Testis (tissue), 2 donors: ENCODE measurements at regions not wholly inside any gene's neighbourhood (a gene's known extent, or its start where the extent isn't known, plus 50 kb on each side); places are given as distances from the start of the nearest gene placed in this dataset.
"Not testable (repeated sequence)": the region's sequence is repeated elsewhere in the genome, so short reads cannot be mapped to it uniquely, and the experiment has no call there.

Experiments
- DNase-seq: peaks from one replicate; pipeline ENCODE4 v3.0.0-alpha.2; 2019
- H3K27ac ChIP-seq, 2 donors: fragments of 200-600 bp; sonication (generic); one replicate each; pipeline ENCODE4 v1.5.1; 2019
- H3K27me3 ChIP-seq: fragments of 200-600 bp; sonication (generic); one replicate; pipeline ENCODE4 v1.5.1; 2019
- H3K36me3 ChIP-seq: fragments of 200-600 bp; sonication (generic); one replicate; pipeline ENCODE4 v1.5.1; 2017; ENCODE audit warnings: low read depth; ENCODE audit errors: missing control alignments
- H3K4me1 ChIP-seq: fragments of 200-600 bp; sonication (generic); one replicate; pipeline ENCODE4 v1.5.1; 2019
- H3K4me3 ChIP-seq, 2 donors: fragments of 200-600 bp; sonication (generic); one replicate each; pipeline ENCODE4 v1.5.1; 2017 to 2019
- H3K9me3 ChIP-seq: fragments of 200-600 bp; sonication (generic); one replicate; pipeline ENCODE4 v1.5.1; 2017
- POLR2A ChIP-seq: fragments of 450-650 bp; IDR thresholded peaks from one replicate; pipeline ENCODE4 v1.6.1; 2017; ENCODE audit warnings: antibody characterized with exemption, mild to moderate bottlenecking, moderate library complexity
- WGBS, 2 donors: methylation state at CpG; one replicate each; pipeline ENCODE4 v1.1.5; 2018; 5-methylcytosine and 5-hydroxymethylcytosine counted together
- intact Hi-C: fragments of 100-400 bp; cut with DNase I; formaldehyde crosslinking; loops from one replicate; pipeline ENCODE4 v1.15.1; 2023; ENCODE audit warnings: low total_unique reads
- TF ChIP-seq, protein P1 (sequence below), 3 experiments: fragments of 450-650 bp in 2 of 3; fragments of 200-600 bp in 1 of 3; sonication (generic) in 1 of 3; IDR thresholded peaks; one replicate each; pipeline ENCODE4 v1.5.1; 2016 to 2019; ENCODE audit warnings: antibody characterized with exemption in 3 of 3, mild to moderate bottlenecking in 2 of 3, moderate library complexity in 1 of 3

GRCh38 chr6:114940181-114940580 lies 597.4 kb upstream of the HS3ST5 start:
- H3K4me3 ChIP-seq = no peak overlapping the region
- intact Hi-C loops = no loop called here
- no peak for DNase-seq
- H3K27ac ChIP-seq = no peak overlapping the region
- no peaks in the 10 kb centered on the region for H3K9me3 ChIP-seq
- TF ChIP-seq, protein P1, sequence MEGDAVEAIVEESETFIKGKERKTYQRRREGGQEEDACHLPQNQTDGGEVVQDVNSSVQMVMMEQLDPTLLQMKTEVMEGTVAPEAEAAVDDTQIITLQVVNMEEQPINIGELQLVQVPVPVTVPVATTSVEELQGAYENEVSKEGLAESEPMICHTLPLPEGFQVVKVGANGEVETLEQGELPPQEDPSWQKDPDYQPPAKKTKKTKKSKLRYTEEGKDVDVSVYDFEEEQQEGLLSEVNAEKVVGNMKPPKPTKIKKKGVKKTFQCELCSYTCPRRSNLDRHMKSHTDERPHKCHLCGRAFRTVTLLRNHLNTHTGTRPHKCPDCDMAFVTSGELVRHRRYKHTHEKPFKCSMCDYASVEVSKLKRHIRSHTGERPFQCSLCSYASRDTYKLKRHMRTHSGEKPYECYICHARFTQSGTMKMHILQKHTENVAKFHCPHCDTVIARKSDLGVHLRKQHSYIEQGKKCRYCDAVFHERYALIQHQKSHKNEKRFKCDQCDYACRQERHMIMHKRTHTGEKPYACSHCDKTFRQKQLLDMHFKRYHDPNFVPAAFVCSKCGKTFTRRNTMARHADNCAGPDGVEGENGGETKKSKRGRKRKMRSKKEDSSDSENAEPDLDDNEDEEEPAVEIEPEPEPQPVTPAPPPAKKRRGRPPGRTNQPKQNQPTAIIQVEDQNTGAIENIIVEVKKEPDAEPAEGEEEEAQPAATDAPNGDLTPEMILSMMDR (IDR thresholded peaks at IDR 0.05) = no peak
- no peak for TF ChIP-seq POLR2A
- H3K36me3 ChIP-seq = no peaks in the 10 kb centered on the region
- no peaks in the 10 kb centered on the region for H3K27me3 ChIP-seq
- H3K4me1 ChIP-seq = no peaks in the 10 kb centered on the region
- WGBS, 2 donors = 85 to 97% methylated on average over 1 of the region's 1 CpG

GRCh38 chr6:114939630-114940029 lies 596.8 kb upstream of the HS3ST5 start:
- Histone ChIP-seq H3K4me3 (no peak overlapping the region), H3K27ac (no peak overlapping the region), H3K27me3 (no peaks in the 10 kb centered on the region), H3K4me1 (no peaks in the 10 kb centered on the region), H3K36me3 (no peaks in the 10 kb centered on the region), H3K9me3 (no peaks in the 10 kb centered on the region)
- DNase-seq = no peak
- 62 to 63% methylated on average over 2 of the region's 2 CpGs for WGBS, 2 donors
- intact Hi-C loops = no loop called here
- no peak for TF ChIP-seq POLR2A
- TF ChIP-seq, protein P1 (IDR thresholded peaks at IDR 0.05) = no peak

DNA sequence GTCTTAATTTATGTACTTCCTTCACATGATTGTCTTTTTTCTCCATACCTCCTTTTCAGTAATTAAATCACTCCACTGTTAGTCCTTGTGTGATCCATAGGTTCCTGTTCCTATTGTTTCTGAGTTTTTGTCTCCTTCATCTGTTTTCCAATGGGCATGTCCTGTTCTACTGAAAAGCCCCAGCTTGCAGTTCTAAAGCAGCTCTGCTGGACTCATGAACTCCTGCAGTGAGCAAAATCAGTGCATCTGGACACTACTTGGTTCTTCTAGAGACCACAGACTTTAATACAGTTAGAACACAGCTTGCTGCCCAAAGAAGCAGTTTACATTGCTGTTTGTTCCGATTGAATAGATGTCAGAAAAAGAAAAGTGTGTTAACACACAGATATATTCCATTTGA lies 593.3 kb upstream of the HS3ST5 start:
- no peak for TF ChIP-seq POLR2A
- TF ChIP-seq, protein P1 (IDR thresholded peaks at IDR 0.05) = no peak
- DNase-seq = no peak
- Histone ChIP-seq H3K4me1 (no peaks in the 10 kb centered on the region), H3K9me3 (no peaks in the 10 kb centered on the region), H3K27me3 (no peaks in the 10 kb centered on the region), H3K27ac (no peak overlapping the region), H3K4me3 (no peak overlapping the region), H3K36me3 (no peaks in the 10 kb centered on the region)
- intact Hi-C loops = no loop called here
- 57 to 82% methylated on average over 1 of the region's 1 CpG for WGBS, 2 donors

DNA sequence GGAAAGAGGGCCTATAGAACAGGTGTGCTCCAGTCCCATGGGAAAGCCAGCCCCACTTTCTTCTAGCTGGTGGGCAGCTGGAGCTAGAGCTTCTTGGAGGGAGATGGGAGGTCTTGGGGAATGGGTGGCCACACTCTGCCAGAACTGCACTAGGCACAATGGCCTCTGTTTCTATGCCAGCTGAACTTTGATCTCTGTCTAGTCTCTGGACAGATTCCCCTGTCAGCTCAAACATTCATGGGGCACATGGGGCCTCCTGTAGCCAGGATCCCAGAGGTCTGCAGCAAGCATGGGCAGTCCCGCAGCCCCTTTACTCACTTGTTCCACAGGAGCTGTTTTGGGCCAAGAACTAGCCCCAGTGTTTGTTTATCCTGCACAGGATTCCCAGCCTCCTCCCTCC lies 591.3 kb upstream of the HS3ST5 start:
- no peaks in the 10 kb centered on the region for H3K27me3 ChIP-seq
- H3K4me3 ChIP-seq = no peak overlapping the region
- no peaks in the 10 kb centered on the region for H3K4me1 ChIP-seq
- H3K27ac ChIP-seq = no peak overlapping the region
- TF ChIP-seq POLR2A = no peak
- TF ChIP-seq, protein P1 (IDR thresholded peaks at IDR 0.05) = no peak
- H3K9me3 ChIP-seq = no peaks in the 10 kb centered on the region
- intact Hi-C loops = no loop called here
- DNase-seq = no peak
- H3K36me3 ChIP-seq = no peaks in the 10 kb centered on the region
- 63 to 88% methylated on average over 1 of the region's 1 CpG for WGBS, 2 donors

DNA sequence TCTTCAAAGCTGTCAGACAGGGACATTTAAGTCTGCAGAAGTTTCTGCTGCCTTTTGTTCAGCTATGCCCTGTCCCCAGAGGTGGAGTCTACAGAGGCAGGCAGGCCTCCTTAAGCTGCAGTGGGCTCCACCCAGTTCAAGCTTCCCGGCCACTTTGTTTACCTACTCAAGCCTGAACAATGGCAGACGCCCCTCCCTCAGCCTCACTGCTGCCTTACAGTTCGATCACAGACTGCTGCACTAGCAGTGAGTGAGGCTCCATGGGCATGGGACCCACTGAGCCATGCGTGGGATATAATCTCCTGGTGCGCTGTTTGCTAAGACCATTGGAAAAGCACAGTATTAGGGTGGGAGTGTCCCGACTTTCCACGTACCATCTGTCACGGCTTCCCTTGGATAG lies 585.9 kb upstream of the HS3ST5 start:
- H3K27ac ChIP-seq, H3K4me1 ChIP-seq, H3K4me3 ChIP-seq, H3K9me3 ChIP-seq, H3K36me3 ChIP-seq, intact Hi-C loops, DNase-seq, H3K27me3 ChIP-seq: not testable (repeated sequence)
- WGBS, 2 donors = 83 to 90% methylated on average over 8 of the region's 8 CpGs
